Urinary bladder (tissue), 3 donors: ENCODE measurements at regions not wholly inside any gene's neighbourhood (a gene's known extent, or its start where the extent isn't known, plus 50 kb on each side); places are given as distances from the start of the nearest gene placed in this dataset.
"Not testable (repeated sequence)": the region's sequence is repeated elsewhere in the genome, so short reads cannot be mapped to it uniquely, and the experiment has no call there.

Experiments used
- DNase-seq: peaks from one replicate; pipeline ENCODE4 v3.0.0-alpha.2; 2015; ENCODE audit errors: extremely low spot score
- H3K27ac ChIP-seq: one replicate; pipeline ENCODE4 v1.5.1; 2013; ENCODE audit warnings: low read depth, mild to moderate bottlenecking, moderate library complexity
- H3K36me3 ChIP-seq: one replicate; pipeline ENCODE4 v1.6.1; 2013; ENCODE audit warnings: mild to moderate bottlenecking, moderate library complexity; ENCODE audit not compliant: insufficient read depth
- H3K4me1 ChIP-seq: one replicate; pipeline ENCODE4 v1.6.1; 2013; ENCODE audit warnings: mild to moderate bottlenecking, moderate library complexity; ENCODE audit not compliant: insufficient read depth
- H3K4me3 ChIP-seq: one replicate; pipeline ENCODE4 v1.5.1; 2013; ENCODE audit warnings: low read depth, low read length
- WGBS: extraction: QIAGEN DNeasy Blood & Tissue Kit; methylation state at CpG from one replicate; pipeline ENCODE4 v1.1.7; 2013; 5-methylcytosine and 5-hydroxymethylcytosine counted together
- donor health status: healthy with polysubstance abuse.
- donor health status: healthy.

GRCh38 chr5:17944046-17944445 is 309.8 kb downstream of the TAF11L14 start:
- no peak overlapping the region for H3K4me3 ChIP-seq

GRCh38 chr5:17947029-17947428 is 312.8 kb downstream of the TAF11L14 start:
- Histone ChIP-seq H3K27ac (no peak overlapping the region), H3K36me3 (no peaks in the 10 kb centered on the region), H3K4me3 (no peak overlapping the region), H3K4me1 (no peaks in the 10 kb centered on the region)
- DNase-seq = no peak
- WGBS = 53% methylated on average over 1 of the region's 1 CpG

More at GRCh38 chr5:17944046-17944445, 309.8 kb downstream of the TAF11L14 start:
- H3K4me1 ChIP-seq = no peaks in the 10 kb centered on the region
- no peaks in the 10 kb centered on the region for H3K36me3 ChIP-seq
- 68% methylated on average over 3 of the region's 3 CpGs for WGBS
- no peak for DNase-seq
- no peak overlapping the region for H3K27ac ChIP-seq

- no peak for DNase-seq
- no peaks in the 10 kb centered on the region for H3K36me3 ChIP-seq
- no peaks in the 10 kb centered on the region for H3K4me1 ChIP-seq
- no peak overlapping the region for H3K27ac ChIP-seq
- WGBS = 75% methylated on average over 9 of the region's 9 CpGs
- no peak overlapping the region for H3K4me3 ChIP-seq
Measured at GRCh38 chr5:17951392-17952169, 317.3 kb downstream of the TAF11L14 start.

- Histone ChIP-seq H3K27ac (no peak overlapping the region), H3K4me1 (no peaks in the 10 kb centered on the region), H3K36me3 (no peaks in the 10 kb centered on the region), H3K4me3 (no peak overlapping the region)
- no peak for DNase-seq
- 78% methylated on average over 4 of the region's 4 CpGs for WGBS
Measured at GRCh38 chr5:17952231-17952630, 318.0 kb downstream of the TAF11L14 start.

- no peak for DNase-seq
- H3K4me1 ChIP-seq = no peaks in the 10 kb centered on the region
- H3K4me3 ChIP-seq = no peak overlapping the region
- WGBS = 69% methylated on average over 2 of the region's 2 CpGs
- H3K27ac ChIP-seq = no peak overlapping the region
- H3K36me3 ChIP-seq = no peaks in the 10 kb centered on the region
Measured at GRCh38 chr5:17964067-17964466, 329.8 kb downstream of the TAF11L14 start.

GRCh38 chr5:17966640-17967402 is 332.6 kb downstream of the TAF11L14 start:
- no peak overlapping the region for H3K4me3 ChIP-seq
- WGBS = 80% methylated on average over 5 of the region's 5 CpGs
- no peaks in the 10 kb centered on the region for H3K36me3 ChIP-seq
- H3K27ac ChIP-seq = no peak overlapping the region
- no peak for DNase-seq
- no peaks in the 10 kb centered on the region for H3K4me1 ChIP-seq

- Histone ChIP-seq H3K27ac (no peak overlapping the region), H3K4me3 (no peak overlapping the region), H3K4me1 (no peaks in the 10 kb centered on the region), H3K36me3 (no peaks in the 10 kb centered on the region)
- no peak for DNase-seq
- 95% methylated on average over 1 of the region's 1 CpG for WGBS
Measured at GRCh38 chr5:17976404-17976803, 342.1 kb downstream of the TAF11L14 start.

GRCh38 chr5:17978954-17979353 is 344.7 kb downstream of the TAF11L14 start:
- no peak overlapping the region for H3K4me3 ChIP-seq
- no peak overlapping the region for H3K27ac ChIP-seq
- H3K4me1 ChIP-seq = no peaks in the 10 kb centered on the region
- WGBS = 88% methylated on average over 2 of the region's 2 CpGs
- DNase-seq = no peak
- no peaks in the 10 kb centered on the region for H3K36me3 ChIP-seq

GRCh38 chr5:17982626-17983025 is 348.4 kb downstream of the TAF11L14 start:
- WGBS = 90% methylated on average over 3 of the region's 3 CpGs
- not testable (repeated sequence) for H3K4me3 ChIP-seq, DNase-seq, H3K36me3 ChIP-seq, H3K4me1 ChIP-seq, H3K27ac ChIP-seq

GRCh38 chr5:17989036-17989435 is 354.8 kb downstream of the TAF11L14 start:
- WGBS = 58% methylated on average over 4 of the region's 4 CpGs
- no peaks in the 10 kb centered on the region for H3K4me1 ChIP-seq
- no peaks in the 10 kb centered on the region for H3K36me3 ChIP-seq
- DNase-seq = no peak
- H3K4me3 ChIP-seq = no peak overlapping the region
- no peak overlapping the region for H3K27ac ChIP-seq

GRCh38 chr5:17989567-17990563 is 355.6 kb downstream of the TAF11L14 start:
- Histone ChIP-seq H3K4me1 (no peaks in the 10 kb centered on the region), H3K36me3 (no peaks in the 10 kb centered on the region), H3K27ac (no peak overlapping the region), H3K4me3 (no peak overlapping the region)
- whole genome bisulfite sequencing = 36% methylated on average over 6 of the region's 6 CpGs
- DNase-seq = peak; percentile 1

GRCh38 chr5:17991775-17992174 is 357.5 kb downstream of the TAF11L14 start:
- H3K4me1 ChIP-seq = no peaks in the 10 kb centered on the region
- H3K27ac ChIP-seq = no peak overlapping the region
- DNase-seq = no peak
- no peaks in the 10 kb centered on the region for H3K36me3 ChIP-seq
- no peak overlapping the region for H3K4me3 ChIP-seq
- WGBS = 60% methylated on average over 2 of the region's 2 CpGs

GRCh38 chr5:17992291-17992690 is 358.0 kb downstream of the TAF11L14 start:
- Histone ChIP-seq H3K36me3 (no peaks in the 10 kb centered on the region), H3K4me1 (no peaks in the 10 kb centered on the region), H3K27ac (no peak overlapping the region), H3K4me3 (no peak overlapping the region)
- DNase-seq = no peak
- WGBS = 48% methylated on average over 2 of the region's 2 CpGs
